Caco-2 (cell line): ENCODE measurements at regions not wholly inside any gene's neighbourhood (a gene's known extent, or its start where the extent isn't known, plus 50 kb on each side); places are given as distances from the start of the nearest gene placed in this dataset.

Source experiments
- BruUV-seq: library from RNA; stranded (reverse); fragments of 400-500 nt; replicated peaks from 2 replicates; lab custom pipeline; 2021; lab: Mats Ljungman, UMichigan
- CTCF ChIA-PET: fragments of 300-600 bp; sonication (Branson Sonifier 250); formaldehyde crosslinking; loops from one replicate; lab custom pipeline; 2022; ENCODE audit warnings: antibody characterized with exemption; lab: Charles Lee
- POLR2A ChIA-PET: fragments of 300-600 bp; sonication (Branson Sonifier 250); formaldehyde crosslinking; loops from one replicate; lab custom pipeline; 2022; ENCODE audit warnings: antibody characterized with exemption; lab: Charles Lee
- DNase-seq, 2 experiments: peaks; one replicate each; pipeline versions ENCODE4 v3.0.0 to v3.0.0-alpha.2; 2020 to 2022
- H3K27me3 ChIP-seq: replicated peaks from 2 replicates; pipeline ENCODE4 v1.6.0; 2011; ENCODE audit warnings: low read length; ENCODE audit not compliant: control insufficient read depth, insufficient read depth
- H3K36me3 ChIP-seq: 2 replicates; pipeline ENCODE4 v1.5.1; 2011; ENCODE audit warnings: low read length; ENCODE audit not compliant: control insufficient read depth, insufficient read depth
- H3K4me1 ChIP-seq: fragments of 250-450 bp; sonication (Bioruptor Pico); 2 replicates; pipeline ENCODE4 v1.5.1; 2020; ENCODE audit warnings: mild to moderate bottlenecking
- H3K4me3 ChIP-seq: 2 replicates; pipeline ENCODE4 v1.5.1; 2011; ENCODE audit warnings: low read depth, mild to moderate bottlenecking, control low read depth, low read length
- H3K9me3 ChIP-seq: fragments of 250-450 bp; sonication (Bioruptor Pico); 2 replicates; pipeline ENCODE4 v1.5.1; 2020; ENCODE audit warnings: mild to moderate bottlenecking, moderate library complexity
- H3K27ac Mint-ChIP-seq: one replicate; pipeline ENCODE4 v1.8.0; 2022; ENCODE audit warnings: mixed read lengths; ENCODE audit not compliant: unreplicated experiment
- H3K27me3 Mint-ChIP-seq: one replicate; pipeline ENCODE4 v1.8.0; 2022; ENCODE audit warnings: mixed read lengths; ENCODE audit not compliant: insufficient read depth, unreplicated experiment
- H3K36me3 Mint-ChIP-seq: one replicate; pipeline ENCODE4 v1.8.0; 2022; ENCODE audit warnings: mild to moderate bottlenecking, mixed read lengths; ENCODE audit not compliant: insufficient read depth, unreplicated experiment
- H3K4me1 Mint-ChIP-seq: one replicate; pipeline ENCODE4 v1.8.0; 2022; ENCODE audit warnings: low read depth, mixed read lengths; ENCODE audit not compliant: unreplicated experiment
- H3K4me3 Mint-ChIP-seq: one replicate; pipeline ENCODE4 v1.8.0; 2022; ENCODE audit warnings: mild to moderate bottlenecking, moderate library complexity, mixed read lengths; ENCODE audit not compliant: unreplicated experiment
- H3K9me3 Mint-ChIP-seq: one replicate; pipeline ENCODE4 v1.8.0; 2022; ENCODE audit warnings: mixed read lengths; ENCODE audit not compliant: unreplicated experiment
- intact Hi-C: fragments of 100-400 bp; cut with micrococcal nuclease; formaldehyde crosslinking; loops from one replicate; pipeline ENCODE4 v1.10.0; 2022; ENCODE audit not compliant: unreplicated experiment
- TF ChIP-seq, protein P1 (sequence below), 2 experiments: fragments of 200-600 bp in 1 of 2; IDR thresholded peaks; 1 replicate in 1 of 2; 2 replicates in 1 of 2; pipeline versions ENCODE4 v1.5.1 to v1.8.0; 2011 to 2022; ENCODE audit warnings: antibody characterized with exemption in 1 of 2, control low read depth in 1 of 2, inconsistent platforms in 1 of 2, low read depth in 1 of 2, low read length in 1 of 2, mild to moderate bottlenecking in 1 of 2, moderate library complexity in 1 of 2; ENCODE audit not compliant: insufficient read depth in 1 of 2, severe bottlenecking in 1 of 2, unreplicated experiment in 1 of 2

DNA sequence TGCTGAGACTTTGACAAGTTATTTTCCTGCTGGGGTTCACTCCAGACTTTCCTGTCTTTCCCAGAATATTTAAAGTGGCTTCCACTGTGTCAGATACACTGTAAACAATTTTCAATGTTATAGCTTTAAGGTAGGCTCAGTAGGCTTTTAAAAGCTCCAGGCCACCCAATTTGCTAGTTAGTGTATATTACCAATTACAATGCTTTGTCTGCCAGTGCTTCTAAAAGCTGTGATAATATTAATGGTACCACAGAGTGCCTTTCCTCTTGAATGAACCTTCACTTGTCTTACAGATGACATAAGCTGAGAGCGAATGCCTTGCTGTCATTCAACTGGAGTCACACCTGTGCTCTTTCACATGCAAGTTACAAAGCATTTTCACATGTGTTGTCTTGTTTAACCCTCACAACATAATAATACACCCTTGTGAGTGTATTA lies 239.7 kb upstream of the HTR2A start:
- Mint-ChIP-seq H3K36me3 (no peaks in the 10 kb centered on the region), H3K27me3 (peaks cover 11% of the 10 kb centered on the region), H3K4me1 (no peaks in the 10 kb centered on the region), H3K4me3 (no peak overlapping the region), H3K27ac (no peak overlapping the region), H3K9me3 (no peaks in the 10 kb centered on the region)
- POLR2A ChIA-PET = no interaction called here
- Histone ChIP-seq H3K4me1 (no peaks in the 10 kb centered on the region), H3K27me3 (no peaks in the 10 kb centered on the region), H3K36me3 (no peaks in the 10 kb centered on the region), H3K4me3 (no peak overlapping the region), H3K9me3 (no peaks in the 10 kb centered on the region)
- intact Hi-C loops = no loop called here
- no peak for DNase-seq
- TF ChIP-seq, protein P1, sequence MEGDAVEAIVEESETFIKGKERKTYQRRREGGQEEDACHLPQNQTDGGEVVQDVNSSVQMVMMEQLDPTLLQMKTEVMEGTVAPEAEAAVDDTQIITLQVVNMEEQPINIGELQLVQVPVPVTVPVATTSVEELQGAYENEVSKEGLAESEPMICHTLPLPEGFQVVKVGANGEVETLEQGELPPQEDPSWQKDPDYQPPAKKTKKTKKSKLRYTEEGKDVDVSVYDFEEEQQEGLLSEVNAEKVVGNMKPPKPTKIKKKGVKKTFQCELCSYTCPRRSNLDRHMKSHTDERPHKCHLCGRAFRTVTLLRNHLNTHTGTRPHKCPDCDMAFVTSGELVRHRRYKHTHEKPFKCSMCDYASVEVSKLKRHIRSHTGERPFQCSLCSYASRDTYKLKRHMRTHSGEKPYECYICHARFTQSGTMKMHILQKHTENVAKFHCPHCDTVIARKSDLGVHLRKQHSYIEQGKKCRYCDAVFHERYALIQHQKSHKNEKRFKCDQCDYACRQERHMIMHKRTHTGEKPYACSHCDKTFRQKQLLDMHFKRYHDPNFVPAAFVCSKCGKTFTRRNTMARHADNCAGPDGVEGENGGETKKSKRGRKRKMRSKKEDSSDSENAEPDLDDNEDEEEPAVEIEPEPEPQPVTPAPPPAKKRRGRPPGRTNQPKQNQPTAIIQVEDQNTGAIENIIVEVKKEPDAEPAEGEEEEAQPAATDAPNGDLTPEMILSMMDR (IDR thresholded peaks at IDR 0.05; ENCODE audit: insufficient read depth in 1 of 2, low read depth in 1 of 2, low read length in 1 of 2, severe bottlenecking in 1 of 2, unreplicated experiment in 1 of 2) = no peak
- BruUV-seq = no TSS peak
- CTCF ChIA-PET = no interaction called here

DNA sequence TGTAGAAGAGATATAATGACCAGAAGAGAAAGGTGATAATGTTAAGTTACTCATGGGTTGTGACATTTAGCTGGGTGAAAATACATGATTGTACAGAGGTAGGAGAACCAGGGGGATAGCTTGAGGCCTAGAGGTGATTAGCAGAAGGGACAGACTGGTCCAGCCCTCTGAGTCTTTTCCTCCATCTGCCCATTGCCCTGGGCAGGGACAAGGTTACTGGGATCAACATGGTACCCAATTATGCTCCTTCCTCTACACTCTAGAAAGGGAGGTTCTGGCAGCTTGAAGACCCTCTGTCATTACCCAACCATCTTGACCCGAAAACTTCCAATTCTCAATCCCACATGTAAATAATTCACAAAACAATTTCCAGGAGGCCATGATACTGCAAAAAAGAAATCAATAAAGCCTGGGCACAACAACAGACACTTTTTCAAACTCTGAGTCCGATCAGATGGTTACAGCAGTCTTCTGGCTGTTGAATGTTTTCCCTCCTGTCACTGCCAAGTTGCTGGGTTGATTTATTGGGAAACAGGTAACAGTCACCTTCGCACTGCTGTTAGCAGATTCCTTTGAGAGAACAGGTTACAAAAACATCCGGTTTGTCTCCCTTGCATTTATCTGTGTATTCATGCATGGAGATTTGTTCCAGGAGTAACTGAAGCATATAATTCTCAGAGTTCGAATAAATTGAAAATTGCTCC lies 239.1 kb upstream of the HTR2A start:
- H3K27me3 ChIP-seq = no peaks in the 10 kb centered on the region
- Mint-ChIP-seq H3K27me3 (peaks cover 11% of the 10 kb centered on the region), H3K27ac (no peak overlapping the region), H3K4me3 (no peak overlapping the region), H3K4me1 (no peaks in the 10 kb centered on the region), H3K36me3 (no peaks in the 10 kb centered on the region), H3K9me3 (no peaks in the 10 kb centered on the region)
- no peak overlapping the region for H3K4me3 ChIP-seq
- H3K9me3 ChIP-seq = no peaks in the 10 kb centered on the region
- ChIA-PET CTCF (no interaction called here), POLR2A (no interaction called here)
- no peak for DNase-seq
- no peaks in the 10 kb centered on the region for H3K36me3 ChIP-seq
- TF ChIP-seq, protein P1 (IDR thresholded peaks at IDR 0.05; ENCODE audit: insufficient read depth in 1 of 2, low read depth in 1 of 2, low read length in 1 of 2, severe bottlenecking in 1 of 2, unreplicated experiment in 1 of 2) = no peak
- no TSS peak for BruUV-seq
- H3K4me1 ChIP-seq = no peaks in the 10 kb centered on the region
- intact Hi-C loops = no loop called here

- TF ChIP-seq, protein P1 (IDR thresholded peaks at IDR 0.05; ENCODE audit: insufficient read depth in 1 of 2, low read depth in 1 of 2, low read length in 1 of 2, severe bottlenecking in 1 of 2, unreplicated experiment in 1 of 2) = no peak
- no TSS peak for BruUV-seq
- H3K27ac Mint-ChIP-seq = no peak overlapping the region
- ChIA-PET POLR2A (no interaction called here), CTCF (no interaction called here)
- H3K4me3 Mint-ChIP-seq = no peak overlapping the region
- no peaks in the 10 kb centered on the region for H3K9me3 ChIP-seq
- no peaks in the 10 kb centered on the region for H3K4me1 Mint-ChIP-seq
- intact Hi-C loops = no loop called here
- H3K4me3 ChIP-seq = no peak overlapping the region
- H3K4me1 ChIP-seq = no peaks in the 10 kb centered on the region
- H3K36me3 Mint-ChIP-seq = no peaks in the 10 kb centered on the region
- peaks cover 9% of the 10 kb centered on the region for H3K27me3 Mint-ChIP-seq
- no peaks in the 10 kb centered on the region for H3K27me3 ChIP-seq
- DNase-seq = no peak
- H3K9me3 Mint-ChIP-seq = no peaks in the 10 kb centered on the region
- no peaks in the 10 kb centered on the region for H3K36me3 ChIP-seq
These were observed 238.2 kb upstream of the HTR2A start for GRCh38 chr13:47134939-47135489.
